CD4-positive, CD25-positive, alpha-beta regulatory T cell (primary cell): ENCODE measurements at regions not wholly inside any gene's neighbourhood (a gene's known extent, or its start where the extent isn't known, plus 50 kb on each side); places are given as distances from the start of the nearest gene placed in this dataset.
"Not testable (repeated sequence)": the region's sequence is repeated elsewhere in the genome, so short reads cannot be mapped to it uniquely, and the experiment has no call there.

Experiments used
- ATAC-seq, 2 donors: fragments of 150-1000 bp; cut with Tn5 transposase; one replicate each; pipeline ENCODE4 v1.10.0; 2021; ENCODE audit warnings: low read depth in 2 of 2, moderate number of reproducible peaks in 2 of 2, moderate library complexity in 1 of 2
- DNase-seq, 3 donors: peaks; one replicate each; pipeline versions ENCODE4 v3.0.0 to v3.0.0-alpha.2; 2012 to 2022; ENCODE audit warnings: mixed read lengths in 1 of 3
- H3K27ac ChIP-seq: one replicate; pipeline ENCODE4 v1.7.0; 2013; ENCODE audit warnings: mild to moderate bottlenecking, low read length; ENCODE audit not compliant: insufficient read depth, poor library complexity, severe bottlenecking
- H3K27me3 ChIP-seq: one replicate; pipeline ENCODE4 v1.7.0; 2013; ENCODE audit warnings: low read length; ENCODE audit not compliant: control insufficient read depth, insufficient read depth
- H3K36me3 ChIP-seq: one replicate; pipeline ENCODE4 v1.7.0; 2013; ENCODE audit warnings: mild to moderate bottlenecking, low read length, moderate library complexity; ENCODE audit not compliant: control insufficient read depth, insufficient read depth
- H3K4me1 ChIP-seq: 2 replicates; pipeline ENCODE4 v1.7.0; 2013; ENCODE audit warnings: mild to moderate bottlenecking, low read length; ENCODE audit not compliant: insufficient read depth, control insufficient read depth, poor library complexity, severe bottlenecking
- H3K4me3 ChIP-seq: one replicate; pipeline ENCODE4 v1.7.0; 2013; ENCODE audit warnings: low read depth, mild to moderate bottlenecking, low read length, moderate library complexity
- H3K9me3 ChIP-seq, 2 experiments: 1 replicate in 1 of 2; 2 replicates in 1 of 2; pipeline ENCODE4 v1.7.0; 2013; ENCODE audit warnings: low read length in 2 of 2, mild to moderate bottlenecking in 1 of 2, moderate library complexity in 1 of 2; ENCODE audit not compliant: control insufficient read depth in 2 of 2
- H3K27ac Mint-ChIP-seq, 3 donors: one replicate each; pipeline ENCODE4 v1.8.0; 2020 to 2022; ENCODE audit warnings: mild to moderate bottlenecking in 3 of 3, mixed read lengths in 3 of 3, moderate library complexity in 2 of 3
- H3K27me3 Mint-ChIP-seq: one replicate; pipeline ENCODE4 v1.8.0; 2022; ENCODE audit warnings: mild to moderate bottlenecking, mixed read lengths
- H3K36me3 Mint-ChIP-seq: one replicate; pipeline ENCODE4 v1.8.0; 2020; ENCODE audit warnings: mixed read lengths
- H3K4me1 Mint-ChIP-seq, 4 donors: one replicate each; pipeline ENCODE4 v1.8.0; 2020 to 2022; ENCODE audit warnings: mixed read lengths in 4 of 4, mild to moderate bottlenecking in 1 of 4
- H3K4me3 Mint-ChIP-seq, 4 donors: one replicate each; pipeline ENCODE4 v1.8.0; 2020 to 2022; ENCODE audit warnings: mild to moderate bottlenecking in 4 of 4, mixed read lengths in 4 of 4, moderate library complexity in 3 of 4
- H3K9me3 Mint-ChIP-seq, 7 donors: one replicate each; pipeline ENCODE4 v1.8.0; 2020 to 2022; ENCODE audit warnings: mixed read lengths in 7 of 7, mild to moderate bottlenecking in 3 of 7, moderate library complexity in 2 of 7

DNA sequence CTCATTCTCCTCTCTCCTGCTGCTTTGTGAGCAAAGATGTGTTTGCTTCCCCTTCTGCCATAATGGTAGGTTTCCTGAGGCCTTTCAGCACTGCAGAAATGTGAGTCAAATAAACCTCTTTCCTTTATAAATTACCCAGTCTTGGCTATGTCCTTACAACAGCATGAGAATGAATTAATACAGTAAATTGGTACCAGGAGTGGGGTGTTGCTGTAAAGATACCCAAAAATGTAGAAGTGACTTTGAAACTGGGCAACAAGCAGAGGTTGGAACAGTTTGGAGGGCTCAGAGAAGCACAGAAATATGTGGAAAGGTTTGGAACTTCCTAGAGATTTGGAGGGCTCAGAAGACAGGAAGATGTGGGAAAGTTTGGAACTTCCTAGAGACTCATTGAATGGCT is 388.7 kb upstream of the GHITM start:
- H3K36me3 ChIP-seq: no peaks in the 10 kb centered on the region
- no peaks in the 10 kb centered on the region for H3K36me3 Mint-ChIP-seq
- ATAC-seq (no peak), DNase-seq (no peak)
- H3K4me3 ChIP-seq: no peak overlapping the region
- H3K9me3 ChIP-seq: peaks cover 15 to 41% of the 10 kb centered on the region in 2 experiments
- H3K27me3 ChIP-seq: no peaks in the 10 kb centered on the region
- no peaks in the 10 kb centered on the region for H3K4me1 Mint-ChIP-seq
- peaks cover 5 to 50% (median 15%) of the 10 kb centered on the region in 7 donors for H3K9me3 Mint-ChIP-seq
- H3K4me1 ChIP-seq: no peaks in the 10 kb centered on the region
- no peak overlapping the region for H3K27ac ChIP-seq
- H3K27me3 Mint-ChIP-seq: no peaks in the 10 kb centered on the region
- no peak overlapping the region for H3K27ac Mint-ChIP-seq
- no peak overlapping the region for H3K4me3 Mint-ChIP-seq

DNA sequence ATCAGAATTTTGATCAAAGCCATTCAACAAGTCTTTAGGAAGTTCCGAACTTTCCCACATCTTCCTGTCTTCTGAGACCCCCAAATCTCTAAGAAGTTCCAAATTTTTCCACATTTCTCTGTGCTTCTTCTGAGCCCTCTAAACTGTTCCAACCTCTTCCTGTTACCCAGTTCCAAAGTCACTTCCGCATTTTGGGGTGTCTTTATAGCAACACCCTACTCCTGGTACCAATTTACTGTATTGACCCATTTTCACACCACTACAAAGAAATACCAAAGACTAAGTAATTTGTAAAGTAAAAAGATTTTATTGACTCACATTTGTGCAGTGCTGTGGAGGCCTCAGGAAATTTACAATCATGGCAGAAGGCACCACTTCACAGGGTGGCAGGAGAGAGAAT is 385.8 kb upstream of the GHITM start:
- H3K36me3 ChIP-seq: no peaks in the 10 kb centered on the region
- H3K27ac ChIP-seq: no peak overlapping the region
- DNase-seq: no peak
- peaks cover 5 to 48% (median 16%) of the 10 kb centered on the region in 7 donors for H3K9me3 Mint-ChIP-seq
- H3K4me3 Mint-ChIP-seq: no peak overlapping the region
- no peaks in the 10 kb centered on the region for H3K27me3 ChIP-seq
- H3K4me1 ChIP-seq: no peaks in the 10 kb centered on the region
- H3K9me3 ChIP-seq: peaks cover 15 to 41% of the 10 kb centered on the region in 2 experiments
- H3K27ac Mint-ChIP-seq: no peak overlapping the region
- no peaks in the 10 kb centered on the region for H3K27me3 Mint-ChIP-seq
- no peaks in the 10 kb centered on the region for H3K36me3 Mint-ChIP-seq
- no peaks in the 10 kb centered on the region for H3K4me1 Mint-ChIP-seq
- no peak for ATAC-seq
- H3K4me3 ChIP-seq: no peak overlapping the region

DNA sequence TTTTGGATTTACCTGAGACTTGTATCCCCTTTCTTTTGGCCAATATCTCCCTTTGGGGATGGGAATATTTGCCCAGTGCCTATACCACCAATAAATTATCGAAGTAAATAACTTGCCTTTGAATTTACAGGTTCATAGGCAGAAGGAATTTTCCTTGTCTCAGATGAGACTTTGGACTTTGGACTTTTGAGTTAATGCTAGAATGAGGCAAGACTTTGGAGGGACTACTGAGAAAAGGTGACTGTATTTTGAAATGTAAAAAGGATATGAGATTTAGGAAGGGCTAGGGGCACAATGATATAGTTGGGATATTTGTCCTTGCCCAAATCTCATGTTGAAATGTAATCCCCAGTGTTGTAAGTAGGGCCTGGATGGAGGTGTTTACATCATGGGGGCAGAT is 384.5 kb upstream of the GHITM start:
- no peaks in the 10 kb centered on the region for H3K4me1 ChIP-seq
- H3K4me1 Mint-ChIP-seq: no peaks in the 10 kb centered on the region
- ATAC-seq (no peak), DNase-seq (no peak)
- no peaks in the 10 kb centered on the region for H3K27me3 Mint-ChIP-seq
- peaks cover 3 to 42% (median 9%) of the 10 kb centered on the region in 7 donors for H3K9me3 Mint-ChIP-seq
- H3K36me3 ChIP-seq: no peaks in the 10 kb centered on the region
- no peak overlapping the region for H3K4me3 ChIP-seq
- no peak overlapping the region for H3K27ac ChIP-seq
- H3K4me3 Mint-ChIP-seq: no peak overlapping the region
- H3K9me3 ChIP-seq: peaks cover 15 to 35% of the 10 kb centered on the region in 2 experiments
- no peaks in the 10 kb centered on the region for H3K27me3 ChIP-seq
- no peaks in the 10 kb centered on the region for H3K36me3 Mint-ChIP-seq
- H3K27ac Mint-ChIP-seq: no peak overlapping the region

DNA sequence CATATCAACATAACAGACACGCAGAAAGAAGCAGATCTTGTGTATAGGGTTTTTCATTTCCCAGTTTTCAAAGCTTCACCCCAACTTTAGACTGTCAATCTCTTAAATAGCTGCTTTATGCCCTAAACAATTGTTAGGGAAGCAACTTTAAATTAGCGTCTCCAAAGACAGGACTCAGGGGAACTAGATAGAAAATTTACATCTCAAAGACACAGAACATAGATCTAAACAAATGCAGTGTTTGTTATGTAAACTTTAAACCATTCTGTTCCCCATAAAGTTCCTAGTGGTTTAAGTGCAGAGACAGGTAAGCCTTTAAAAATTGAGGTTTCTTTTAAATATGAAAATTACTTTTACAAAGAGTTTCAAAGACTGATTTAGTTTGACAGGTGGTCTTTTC is 379.2 kb upstream of the GHITM start:
- Histone ChIP-seq H3K4me3 (no peak overlapping the region), H3K4me1 (no peaks in the 10 kb centered on the region), H3K9me3 (no peaks in the 10 kb centered on the region), H3K27me3 (no peaks in the 10 kb centered on the region), H3K27ac (no peak overlapping the region), H3K36me3 (no peaks in the 10 kb centered on the region)
- Mint-ChIP-seq H3K4me3 (no peak overlapping the region), H3K36me3 (no peaks in the 10 kb centered on the region), H3K4me1 (no peaks in the 10 kb centered on the region), H3K27me3 (no peaks in the 10 kb centered on the region), H3K9me3 (peaks cover 0 to 12% (median 2%) of the 10 kb centered on the region in 7 donors), H3K27ac (no peak overlapping the region)
- no peak for ATAC-seq
- no peak for DNase-seq

DNA sequence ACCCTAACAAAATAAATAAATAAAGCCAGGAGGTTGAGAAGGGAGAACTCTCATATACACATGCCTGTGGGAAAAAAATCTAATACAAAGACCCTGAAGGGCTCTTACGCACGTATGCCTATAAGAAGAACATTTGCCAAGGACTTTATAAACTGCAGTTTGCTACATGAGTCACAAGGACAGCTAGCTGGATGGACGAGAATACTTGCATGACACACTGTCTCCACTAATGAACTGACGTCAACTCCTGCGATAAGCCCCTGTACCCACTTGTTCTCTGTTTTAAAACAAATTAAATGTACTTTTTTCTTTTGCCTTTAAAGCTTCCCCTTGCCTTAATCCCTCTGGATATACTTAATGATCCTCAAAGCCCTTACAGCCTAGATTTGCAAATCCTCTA is 374.6 kb upstream of the GHITM start:
- no peaks in the 10 kb centered on the region for H3K27me3 ChIP-seq
- no peaks in the 10 kb centered on the region for H3K4me1 ChIP-seq
- H3K27ac ChIP-seq: no peak overlapping the region
- no peak for DNase-seq
- H3K9me3 ChIP-seq: no peaks in the 10 kb centered on the region
- no peak overlapping the region for H3K4me3 ChIP-seq
- ATAC-seq: no peak
- Mint-ChIP-seq H3K36me3 (no peaks in the 10 kb centered on the region), H3K4me3 (no peak overlapping the region), H3K27ac (no peak overlapping the region), H3K27me3 (no peaks in the 10 kb centered on the region), H3K4me1 (no peaks in the 10 kb centered on the region), H3K9me3 (peaks cover 0 to 5% (median 0%) of the 10 kb centered on the region in 7 donors)
- no peaks in the 10 kb centered on the region for H3K36me3 ChIP-seq

DNA sequence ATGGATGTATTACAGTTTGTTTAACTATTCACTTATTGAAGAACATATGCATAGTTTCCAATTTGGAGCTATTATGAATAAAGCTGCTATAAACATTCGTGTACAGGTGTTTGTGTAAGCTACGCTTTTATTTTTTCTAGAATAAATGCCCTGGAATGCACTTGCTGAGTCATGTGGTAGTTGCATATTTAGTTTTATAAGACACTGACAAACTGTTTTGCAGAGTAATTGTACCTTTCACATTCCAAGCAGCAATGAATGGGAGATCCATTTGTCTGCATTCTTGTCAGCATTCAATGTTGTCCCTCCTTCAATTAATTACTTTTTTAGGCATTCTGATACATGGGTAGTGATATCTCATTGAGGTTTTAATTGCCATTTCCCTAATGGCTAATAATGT is 373.6 kb upstream of the GHITM start:
- Histone ChIP-seq H3K4me3 (no peak overlapping the region), H3K9me3 (no peaks in the 10 kb centered on the region), H3K27ac (no peak overlapping the region), H3K27me3 (no peaks in the 10 kb centered on the region), H3K36me3 (no peaks in the 10 kb centered on the region), H3K4me1 (no peaks in the 10 kb centered on the region)
- no peak for ATAC-seq
- Mint-ChIP-seq H3K4me3 (no peak overlapping the region), H3K27me3 (no peaks in the 10 kb centered on the region), H3K27ac (no peak overlapping the region), H3K9me3 (peaks cover 0 to 2% (median 0%) of the 10 kb centered on the region in 7 donors), H3K36me3 (no peaks in the 10 kb centered on the region), H3K4me1 (no peaks in the 10 kb centered on the region)
- DNase-seq: no peak

DNA sequence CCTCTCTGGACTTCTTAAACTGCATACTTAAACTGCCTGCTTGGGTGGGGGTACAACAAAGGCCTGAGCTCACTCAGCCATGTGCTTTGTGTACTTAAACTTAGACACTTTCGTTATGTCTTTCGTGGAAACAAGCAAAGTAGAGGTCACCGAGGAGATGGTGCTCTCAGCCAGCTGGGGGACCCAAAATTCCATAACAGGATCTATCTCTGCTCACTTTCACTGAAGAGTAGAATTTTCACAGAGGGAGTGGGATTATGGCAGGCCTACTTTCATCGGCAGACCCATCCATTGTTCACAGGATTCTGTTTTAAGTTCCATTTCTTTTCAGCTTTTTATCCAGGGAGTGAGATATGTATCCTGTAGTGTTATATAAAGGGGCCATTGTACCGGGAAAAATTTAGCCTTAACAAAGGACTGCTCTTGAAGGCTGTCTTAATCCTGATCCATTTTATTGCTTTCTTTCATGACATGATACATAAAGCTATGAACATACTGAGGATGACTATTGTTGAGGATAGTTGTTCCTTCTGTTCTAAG is 370.0 kb upstream of the GHITM start:
- no peaks in the 10 kb centered on the region for H3K36me3 Mint-ChIP-seq
- Histone ChIP-seq H3K4me3 (no peak overlapping the region), H3K27ac (no peak overlapping the region), H3K27me3 (no peaks in the 10 kb centered on the region), H3K9me3 (peaks cover 0 to 4% of the 10 kb centered on the region in 2 experiments), H3K4me1 (no peaks in the 10 kb centered on the region), H3K36me3 (no peaks in the 10 kb centered on the region)
- no peaks in the 10 kb centered on the region for H3K4me1 Mint-ChIP-seq
- H3K27ac Mint-ChIP-seq: no peak overlapping the region
- ATAC-seq (no peak), DNase-seq (no peak)
- no peaks in the 10 kb centered on the region for H3K27me3 Mint-ChIP-seq
- peaks cover 0 to 19% (median 0%) of the 10 kb centered on the region in 7 donors for H3K9me3 Mint-ChIP-seq
- no peak overlapping the region for H3K4me3 Mint-ChIP-seq

DNA sequence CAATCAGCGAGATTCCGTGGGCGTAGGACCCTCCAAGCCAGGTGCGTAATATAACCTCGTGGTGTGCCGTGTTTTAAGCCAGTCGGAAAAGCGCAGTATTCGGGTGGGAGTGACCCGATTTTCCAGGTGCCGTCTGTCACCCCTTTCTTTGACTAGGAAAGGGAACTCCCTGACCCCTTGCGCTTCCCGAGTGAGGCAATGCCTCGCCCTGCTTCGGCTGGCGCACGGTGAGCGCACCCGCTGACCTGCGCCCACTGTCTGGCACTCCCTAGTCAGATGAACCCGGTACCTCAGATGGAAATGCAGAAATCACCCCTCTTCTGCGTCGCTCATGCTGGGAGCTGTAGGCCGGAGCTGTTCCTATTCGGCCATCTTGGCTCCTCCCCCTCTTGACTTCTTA is 352.6 kb upstream of the GHITM start:
- ATAC-seq, H3K27me3 ChIP-seq, H3K27me3 Mint-ChIP-seq, H3K27ac Mint-ChIP-seq, H3K36me3 Mint-ChIP-seq, H3K9me3 ChIP-seq, DNase-seq, H3K27ac ChIP-seq, H3K4me3 ChIP-seq, H3K4me3 Mint-ChIP-seq, H3K4me1 ChIP-seq, H3K4me1 Mint-ChIP-seq, H3K36me3 ChIP-seq: not testable (repeated sequence)
- H3K9me3 Mint-ChIP-seq: peaks cover 0 to 22% (median 6%) of the 10 kb centered on the region in 7 donors
